Muscle of leg (tissue), 3 donors: ENCODE measurements at regions not wholly inside any gene's neighbourhood (a gene's known extent, or its start where the extent isn't known, plus 50 kb on each side); places are given as distances from the start of the nearest gene placed in this dataset.

Source experiments
- DNase-seq: peaks from one replicate; pipeline ENCODE4 v3.0.0; 2013
- H3K27ac ChIP-seq: one replicate; pipeline ENCODE4 v1.5.1; 2013; ENCODE audit warnings: mild to moderate bottlenecking, low read length, control low read depth
- H3K27me3 ChIP-seq: one replicate; pipeline ENCODE4 v1.6.1; 2013; ENCODE audit warnings: low read length; ENCODE audit not compliant: control insufficient read depth, insufficient read depth
- H3K36me3 ChIP-seq: one replicate; pipeline ENCODE4 v1.6.1; 2013; ENCODE audit warnings: low read length; ENCODE audit not compliant: control insufficient read depth, insufficient read depth
- H3K4me1 ChIP-seq: one replicate; pipeline ENCODE4 v1.6.1; 2013; ENCODE audit warnings: low read length; ENCODE audit not compliant: control insufficient read depth, insufficient read depth
- H3K4me3 ChIP-seq: one replicate; pipeline ENCODE4 v1.5.1; 2013; ENCODE audit warnings: low read length, control low read depth
- H3K9me3 ChIP-seq: replicated peaks from 2 replicates; pipeline ENCODE4 v1.6.1; 2013; ENCODE audit warnings: low read depth, low read length; ENCODE audit not compliant: control insufficient read depth
- WGBS: methylation state at CpG from one replicate; pipeline ENCODE4 v1.1.5; 2013; ENCODE audit warnings: missing lambda C conversion rate; ENCODE audit not compliant: insufficient coverage; 5-methylcytosine and 5-hydroxymethylcytosine counted together

DNA sequence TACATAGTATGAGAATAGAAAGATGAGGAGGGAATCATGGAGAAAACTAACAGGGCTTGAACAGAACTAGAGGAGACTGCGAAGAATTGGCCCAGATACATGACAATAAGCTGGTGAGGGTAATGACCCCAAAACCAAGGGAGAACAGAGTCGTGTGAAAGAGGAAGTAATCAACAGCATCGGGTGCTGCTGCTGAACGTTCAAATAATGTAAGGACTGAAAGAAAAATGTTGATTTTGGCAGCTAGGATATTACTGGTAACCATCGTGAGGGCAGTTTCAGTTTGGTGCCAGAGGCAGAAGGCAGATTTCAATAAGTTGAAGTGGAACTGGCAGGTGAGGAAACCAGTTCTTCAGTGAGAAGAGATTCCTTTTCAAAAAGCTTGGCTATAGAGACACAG lies 66.8 kb upstream of the SMC2 start:
- 61% methylated on average over 5 of the region's 5 CpGs for WGBS
- DNase-seq: no peak
- Histone ChIP-seq H3K36me3 (no peaks in the 10 kb centered on the region), H3K4me3 (no peak overlapping the region), H3K4me1 (no peaks in the 10 kb centered on the region), H3K27me3 (no peaks in the 10 kb centered on the region), H3K27ac (no peak overlapping the region), H3K9me3 (no peaks in the 10 kb centered on the region)

DNA sequence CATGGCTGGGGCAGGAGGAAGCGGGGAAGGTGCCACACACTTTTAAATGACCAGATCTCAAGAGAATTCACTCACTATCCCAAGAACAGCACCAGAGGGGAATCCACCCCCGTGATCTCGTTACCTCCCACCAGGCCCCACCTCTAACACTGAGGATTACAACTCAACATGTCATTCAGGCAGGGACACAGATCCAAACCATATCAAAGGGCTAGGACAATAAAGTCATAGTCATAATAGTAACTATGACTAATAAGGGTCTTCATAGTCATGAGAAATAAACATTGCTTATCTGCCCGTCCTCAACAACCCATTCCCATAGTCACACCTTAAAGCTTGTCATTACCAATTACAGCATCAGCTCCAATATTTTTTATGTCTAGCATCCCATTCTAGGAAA lies 65.3 kb upstream of the SMC2 start:
- DNase-seq: no peak
- no peaks in the 10 kb centered on the region for H3K27me3 ChIP-seq
- H3K4me3 ChIP-seq: no peak overlapping the region
- H3K27ac ChIP-seq: no peak overlapping the region
- H3K36me3 ChIP-seq: no peaks in the 10 kb centered on the region
- WGBS: 80% methylated on average over 3 of the region's 4 CpGs
- no peaks in the 10 kb centered on the region for H3K4me1 ChIP-seq
- no peaks in the 10 kb centered on the region for H3K9me3 ChIP-seq
